ENCODE measurements at regions not wholly inside any gene's neighbourhood (a gene's known extent, or its start where the extent isn't known, plus 50 kb on each side); places are given as distances from the start of the nearest gene placed in this dataset.

- intact Hi-C loops (cut with micrococcal nuclease) = no loop called here
These were observed 270.6 kb downstream of the AEBP2 start for GRCh38 chr12:19709889-19710288.

GRCh38 chr12:19710811-19711793 is 271.8 kb downstream of the AEBP2 start:
- intact Hi-C loops (cut with micrococcal nuclease) = no loop called here

GRCh38 chr12:19712041-19712440 is 272.7 kb downstream of the AEBP2 start:
- intact Hi-C loops (cut with micrococcal nuclease) = no loop called here

GRCh38 chr12:19718401-19718800 is 279.1 kb downstream of the AEBP2 start:
- intact Hi-C loops (cut with micrococcal nuclease) = no loop called here

GRCh38 chr12:19719672-19720071 is 280.4 kb downstream of the AEBP2 start:
- intact Hi-C loops (cut with micrococcal nuclease) = no loop called here

- intact Hi-C loops (cut with micrococcal nuclease) = no loop called here
These were observed 286.8 kb downstream of the AEBP2 start for GRCh38 chr12:19726122-19726521.

- intact Hi-C loops (cut with micrococcal nuclease) = no loop called here
These were observed 287.3 kb downstream of the AEBP2 start for GRCh38 chr12:19726592-19726991.

- intact Hi-C loops (cut with micrococcal nuclease) = loop anchor here (5.0 kb wide), 1 partner anchor 865 kb away; no protein-coding TSS in a partner anchor
These were observed 297.7 kb downstream of the AEBP2 start for GRCh38 chr12:19737019-19737418.

GRCh38 chr12:19739195-19739776 is 300.0 kb downstream of the AEBP2 start:
- intact Hi-C loops (cut with micrococcal nuclease) = loop anchor here (1.0 to 5.0 kb wide), 4 partner anchors 166 to 1431 kb away; no protein-coding TSS in a partner anchor

- intact Hi-C loops (cut with micrococcal nuclease) = no loop called here
These were observed 301.3 kb downstream of the AEBP2 start for GRCh38 chr12:19740472-19741131.

- intact Hi-C loops (cut with micrococcal nuclease) = no loop called here
These were observed 301.8 kb downstream of the AEBP2 start for GRCh38 chr12:19741132-19741489.

GRCh38 chr12:19744705-19745218 is 305.5 kb downstream of the AEBP2 start:
- intact Hi-C loops (cut with micrococcal nuclease) = no loop called here

- intact Hi-C loops (cut with micrococcal nuclease) = no loop called here
These were observed 307.2 kb downstream of the AEBP2 start for GRCh38 chr12:19746471-19746870.

GRCh38 chr12:19749906-19750574 is 310.7 kb downstream of the AEBP2 start:
- intact Hi-C loops (cut with micrococcal nuclease) = loop anchor here (10.0 kb wide), 1 partner anchor 615 kb away; the partner anchor contains the start of gene PDE3A

GRCh38 chr12:19751078-19751477 is 311.8 kb downstream of the AEBP2 start:
- intact Hi-C loops (cut with micrococcal nuclease) = loop anchor here (10.0 kb wide), 1 partner anchor 614 kb away; the partner anchor contains the start of gene PDE3A

GRCh38 chr12:19752712-19753111 is 313.4 kb downstream of the AEBP2 start:
- intact Hi-C loops (cut with micrococcal nuclease) = loop anchor here (10.0 kb wide), 1 partner anchor 612 kb away; the partner anchor contains the start of gene PDE3A

- intact Hi-C loops (cut with micrococcal nuclease) = loop anchor here (10.0 kb wide), 1 partner anchor 610 kb away; the partner anchor contains the start of gene PDE3A
These were observed 315.8 kb downstream of the AEBP2 start for GRCh38 chr12:19755136-19755535.

- intact Hi-C loops (cut with micrococcal nuclease) = loop anchor here (10.0 kb wide), 1 partner anchor 607 kb away; the partner anchor contains the start of gene PDE3A
These were observed 318.1 kb downstream of the AEBP2 start for GRCh38 chr12:19757317-19757877.

- intact Hi-C loops (cut with micrococcal nuclease) = loop anchor here (10.0 kb wide), 1 partner anchor 606 kb away; the partner anchor contains the start of gene PDE3A
These were observed 319.9 kb downstream of the AEBP2 start for GRCh38 chr12:19759227-19759626.

- intact Hi-C loops (cut with micrococcal nuclease) = no loop called here
These were observed 321.3 kb downstream of the AEBP2 start for GRCh38 chr12:19760611-19761010.

Measured in T-helper 1 cell treated with Interleukin-12 subunit alpha and Interleukin-12 subunit beta and Interleukin-4 antibody, amounts not matched to agents 30 ng/mL and 1 ng/mL, for 36 hours (primary cell).